MM.1S (cell line): ENCODE measurements at regions not wholly inside any gene's neighbourhood (a gene's known extent, or its start where the extent isn't known, plus 50 kb on each side); places are given as distances from the start of the nearest gene placed in this dataset.

Experiments used
- CTCF ChIP-seq: fragments of 300-600 bp; sonication (generic); IDR thresholded peaks from 2 replicates; pipeline ENCODE4 v1.5.1; 2016; ENCODE audit warnings: antibody characterized with exemption, low read length, mixed read lengths
- EZH2 ChIP-seq: fragments of 300-600 bp; sonication (generic); optimal IDR thresholded peaks from 2 replicates; pipeline ENCODE3; 2017; ENCODE audit warnings: low read depth, mild to moderate bottlenecking, antibody characterized with exemption, low read length, mixed read lengths

GRCh38 chr5:145678255-145678654, 156.9 kb downstream of the PRELID2 start:
- TF ChIP-seq CTCF (no peak), EZH2 (no peak)
